ENCODE measurements at regions not wholly inside any gene's neighbourhood (a gene's known extent, or its start where the extent isn't known, plus 50 kb on each side); places are given as distances from the start of the nearest gene placed in this dataset.

GRCh38 chr6:139939189-139939979 is 564.9 kb upstream of the CITED2 start:
- Histone ChIP-seq H3K4me1 (replicated peaks in 1 of 2; ENCODE audit: control insufficient read depth in 2 of 2, insufficient read depth in 2 of 2, low read length in 2 of 2) (peaks cover 0 to 23% of the 10 kb centered on the region in 2 experiments; a peak in 2 of 5 replicates), H4K20me1 (replicated peaks; ENCODE audit: control insufficient read depth, insufficient read depth, low read length) (no peaks in the 10 kb centered on the region), H3K9ac (ENCODE audit: insufficient read depth in 1 of 2, low read depth in 2 of 2, low read length in 2 of 2) (no peak overlapping the region), H3K79me2 (ENCODE audit: control insufficient read depth, insufficient read depth, low read length) (no peaks in the 10 kb centered on the region), H2AFZ (ENCODE audit: low read depth, low read length) (peak overlapping the region; percentile 72), H3K4me2 (ENCODE audit: insufficient read depth, low read length) (no peak overlapping the region), H3K4me3 (no peak overlapping the region), H3K27ac (ENCODE audit: extremely low read depth, low read depth, low read length) (no peak overlapping the region), H3K9me3 (replicated peaks; ENCODE audit: control insufficient read depth, insufficient read depth, low read depth, low read length) (no peaks in the 10 kb centered on the region), H3K27me3 (ENCODE audit: control insufficient read depth in 2 of 2, insufficient read depth in 2 of 2, low read length in 2 of 2) (no peaks in the 10 kb centered on the region), H3K36me3 (ENCODE audit: control insufficient read depth, insufficient read depth, low read length) (no peaks in the 10 kb centered on the region), H3K9me1 (ENCODE audit: control insufficient read depth, insufficient read depth, low read length) (no peaks in the 10 kb centered on the region)
- POLR2A ChIA-PET: interaction anchor here (1.4 to 3.0 kb wide), 3 partner anchors 10 to 565 kb away, joined by 3 to 13 read pairs (median 3); partner anchors contain the start of gene CITED2
- FAIRE-seq (no peak), ATAC-seq (peak; percentile 46; the same call in 1 of the 3 replicates), DNase-seq (ENCODE audit: extremely low read depth in 1 of 4, low spot score in 3 of 4) (peak in 2 of 4 experiments; percentile 31 to 42)
- BruUV-seq (replicated peaks): no TSS peak
- in situ Hi-C loops (cut with MboI) (no loop called here), intact Hi-C loops (cut with micrococcal nuclease) (loop anchor here (5.0 kb wide), 1 partner anchor 33 kb away; no protein-coding TSS in a partner anchor)
- 47% methylated on average over 2 of the region's 2 CpGs for whole genome bisulfite sequencing (ENCODE audit: insufficient coverage, low coverage, missing lambda C conversion rate)
- CTCF ChIA-PET (ENCODE audit: low intra/inter-chr PET ratio): no interaction called here
- TF ChIP-seq MAFG (tag; conservative IDR thresholded peaks at IDR 0.05) (peak; percentile 66), POLR2B (IDR thresholded peaks at IDR 0.05; ENCODE audit: low read depth, partially characterized antibody) (no peak), NRF1 (conservative IDR thresholded peaks at IDR 0.05 in 1 of 2, IDR thresholded peaks at IDR 0.05 in 1 of 2) (no peak), ZNF696 (CRISPR knock-in tag; conservative IDR thresholded peaks at IDR 0.05) (no peak), RFX1 (IDR thresholded peaks at IDR 0.05) (peak; percentile 87), ZNF316 (IDR thresholded peaks at IDR 0.05) (peak; percentile 88), FOXJ2 (tag; IDR thresholded peaks at IDR 0.05) (peak; percentile 78), CUX1 (CRISPR knock-in tag; IDR thresholded peaks at IDR 0.05) (no peak), MAFK (IDR thresholded peaks at IDR 0.05; ENCODE audit: low read length) (peak; percentile 64), HMGXB4 (CRISPR knock-in tag; IDR thresholded peaks at IDR 0.05) (no peak), LARP7 (IDR thresholded peaks at IDR 0.05) (no peak), TCF15 (CRISPR knock-in tag; IDR thresholded peaks at IDR 0.05) (no peak), MAFF (IDR thresholded peaks at IDR 0.05; ENCODE audit: low read length) (peak; percentile 73), NONO (IDR thresholded peaks at IDR 0.05; ENCODE audit: low read depth in 2 of 2, low read length in 1 of 2) (no peak), THRAP3 (IDR thresholded peaks at IDR 0.05; ENCODE audit: borderline replicate concordance) (no peak), ZNF146 (CRISPR knock-in tag; IDR thresholded peaks at IDR 0.05; ENCODE audit: unreplicated experiment) (no peak), ZNF75A (CRISPR knock-in tag; IDR thresholded peaks at IDR 0.05) (no peak)

All from K562 (cell line).